ENCODE measurements at regions not wholly inside any gene's neighbourhood (a gene's known extent, or its start where the extent isn't known, plus 50 kb on each side); places are given as distances from the start of the nearest gene placed in this dataset.

DNA sequence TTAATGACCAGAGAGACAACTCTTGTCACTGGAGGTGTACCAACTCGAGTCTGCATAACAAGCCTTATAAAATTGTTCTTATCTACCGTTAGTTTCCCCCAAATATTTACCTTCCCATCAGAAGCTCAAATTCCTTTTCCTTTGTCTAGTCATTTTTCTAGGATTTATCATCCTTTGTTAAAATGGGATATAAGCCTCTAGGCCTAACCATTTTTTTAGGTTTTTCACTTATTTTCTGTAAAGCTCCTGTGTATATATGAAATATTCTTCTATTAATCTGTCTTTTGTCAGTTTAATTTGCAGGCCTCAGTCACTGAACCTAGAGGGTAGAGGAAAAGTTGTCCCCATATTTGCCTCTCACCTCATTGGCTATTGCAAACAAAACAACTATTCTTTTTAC, 99.6 kb upstream of the TNFAIP3 start:
- DNase-seq (no peak), ATAC-seq (no peak)
- Histone ChIP-seq H3K4me3 (no peak overlapping the region), H3K4me1 (no peaks in the 10 kb centered on the region), H3K36me3 (no peaks in the 10 kb centered on the region), H3K9me3 (no peaks in the 10 kb centered on the region), H3K27ac (no peak overlapping the region), H3K27me3 (ENCODE audit: low read depth) (no peaks in the 10 kb centered on the region)
- TF ChIP-seq, protein P1, sequence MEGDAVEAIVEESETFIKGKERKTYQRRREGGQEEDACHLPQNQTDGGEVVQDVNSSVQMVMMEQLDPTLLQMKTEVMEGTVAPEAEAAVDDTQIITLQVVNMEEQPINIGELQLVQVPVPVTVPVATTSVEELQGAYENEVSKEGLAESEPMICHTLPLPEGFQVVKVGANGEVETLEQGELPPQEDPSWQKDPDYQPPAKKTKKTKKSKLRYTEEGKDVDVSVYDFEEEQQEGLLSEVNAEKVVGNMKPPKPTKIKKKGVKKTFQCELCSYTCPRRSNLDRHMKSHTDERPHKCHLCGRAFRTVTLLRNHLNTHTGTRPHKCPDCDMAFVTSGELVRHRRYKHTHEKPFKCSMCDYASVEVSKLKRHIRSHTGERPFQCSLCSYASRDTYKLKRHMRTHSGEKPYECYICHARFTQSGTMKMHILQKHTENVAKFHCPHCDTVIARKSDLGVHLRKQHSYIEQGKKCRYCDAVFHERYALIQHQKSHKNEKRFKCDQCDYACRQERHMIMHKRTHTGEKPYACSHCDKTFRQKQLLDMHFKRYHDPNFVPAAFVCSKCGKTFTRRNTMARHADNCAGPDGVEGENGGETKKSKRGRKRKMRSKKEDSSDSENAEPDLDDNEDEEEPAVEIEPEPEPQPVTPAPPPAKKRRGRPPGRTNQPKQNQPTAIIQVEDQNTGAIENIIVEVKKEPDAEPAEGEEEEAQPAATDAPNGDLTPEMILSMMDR (IDR thresholded peaks at IDR 0.05): no peak
- intact Hi-C loops (cut with DNase I): no loop called here

DNA sequence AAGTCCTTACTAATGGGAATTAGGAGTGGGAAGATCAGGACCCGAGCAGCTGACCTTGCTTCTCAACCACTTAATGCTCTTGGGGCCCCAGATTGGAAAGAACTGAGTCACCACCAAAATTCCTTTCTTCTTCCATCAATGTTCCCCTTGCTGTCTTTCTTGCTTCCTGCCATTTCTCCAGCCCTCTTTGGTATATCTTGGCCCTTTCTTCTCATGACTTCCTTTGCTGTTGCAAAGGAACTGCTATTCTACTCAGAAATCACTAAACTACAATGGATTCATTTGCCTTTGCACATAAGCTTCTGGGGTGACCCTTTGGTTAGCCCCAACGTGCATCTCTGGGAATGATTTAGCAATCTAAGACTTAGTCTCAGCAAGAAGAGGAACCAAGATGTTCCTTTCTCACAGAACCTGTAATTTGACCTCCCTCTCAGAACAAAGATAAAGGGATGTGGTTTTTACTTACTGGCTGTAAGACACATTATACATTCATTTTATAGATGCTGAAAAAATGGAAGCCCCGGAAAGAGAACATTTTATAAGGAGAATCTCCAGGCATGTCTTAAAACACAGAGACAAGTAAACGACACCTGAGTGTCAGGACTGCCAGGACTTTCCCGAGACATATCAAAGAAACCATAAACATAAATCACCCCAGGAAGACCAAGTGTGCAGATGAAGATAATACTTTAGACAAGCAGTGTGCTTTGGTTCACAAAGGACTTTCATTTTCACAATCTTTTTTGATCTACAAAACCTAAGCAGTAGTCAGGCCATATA, 99.0 kb upstream of the TNFAIP3 start:
- H3K36me3 ChIP-seq: no peaks in the 10 kb centered on the region
- no peaks in the 10 kb centered on the region for H3K27me3 ChIP-seq (ENCODE audit: low read depth)
- TF ChIP-seq, protein P1 (IDR thresholded peaks at IDR 0.05): no peak
- DNase-seq (no peak), ATAC-seq (peak; percentile 53 to 72)
- no peaks in the 10 kb centered on the region for H3K4me1 ChIP-seq
- intact Hi-C loops (cut with DNase I): no loop called here
- no peaks in the 10 kb centered on the region for H3K9me3 ChIP-seq
- no peak overlapping the region for H3K4me3 ChIP-seq
- H3K27ac ChIP-seq: no peak overlapping the region

DNA sequence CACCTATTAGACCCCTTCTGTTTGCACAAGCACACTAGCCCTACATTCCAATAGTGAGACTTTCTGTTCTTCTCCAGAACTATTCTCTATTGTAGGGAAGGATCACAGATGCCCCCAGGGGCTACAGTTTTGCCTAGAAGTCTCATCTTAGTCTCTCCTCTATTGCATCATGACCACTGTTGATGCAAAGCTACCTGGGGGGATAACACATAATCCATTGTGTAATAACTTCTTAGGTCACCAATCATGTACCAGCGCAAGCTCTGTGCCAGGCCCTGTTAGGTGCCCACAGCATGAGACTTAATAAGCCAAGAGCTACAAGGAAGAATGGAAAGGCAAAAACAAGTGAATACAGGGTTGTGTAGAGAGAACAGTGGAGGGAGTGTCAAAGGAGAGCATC, 98.1 kb upstream of the TNFAIP3 start:
- no peak for ATAC-seq
- Histone ChIP-seq H3K4me3 (no peak overlapping the region), H3K36me3 (no peaks in the 10 kb centered on the region), H3K27me3 (ENCODE audit: low read depth) (no peaks in the 10 kb centered on the region), H3K4me1 (no peaks in the 10 kb centered on the region), H3K9me3 (no peaks in the 10 kb centered on the region), H3K27ac (no peak overlapping the region)
- no peak for DNase-seq
- intact Hi-C loops (cut with DNase I): no loop called here
- TF ChIP-seq, protein P1 (IDR thresholded peaks at IDR 0.05): no peak

DNA sequence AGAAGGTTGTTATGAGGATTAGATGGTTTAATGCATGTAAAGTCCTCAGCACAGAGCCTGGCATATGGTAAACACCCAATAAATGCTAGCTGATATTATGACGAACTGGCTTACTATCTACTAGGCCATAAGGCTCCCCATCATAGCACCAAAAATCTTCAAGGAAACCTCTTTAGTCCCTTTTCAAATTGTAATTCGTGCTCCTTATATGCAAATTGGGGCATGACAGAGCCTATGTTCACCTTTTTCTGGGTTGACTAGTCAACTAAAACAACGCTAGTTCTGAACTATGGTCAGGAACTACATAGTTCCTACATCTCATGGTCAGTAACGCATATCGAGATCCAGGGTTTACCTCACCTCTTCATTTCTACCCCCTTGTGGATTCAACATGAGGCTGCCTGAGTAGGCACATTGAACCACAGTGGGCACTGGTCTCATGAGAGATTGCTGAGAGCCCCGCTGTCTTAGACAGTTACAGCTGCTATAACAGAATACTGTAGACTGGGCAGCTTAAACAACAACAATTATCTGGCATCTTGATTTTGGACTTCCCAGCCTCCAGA, 97.2 kb upstream of the TNFAIP3 start:
- Histone ChIP-seq H3K27me3 (ENCODE audit: low read depth) (no peaks in the 10 kb centered on the region), H3K27ac (no peak overlapping the region), H3K36me3 (no peaks in the 10 kb centered on the region), H3K9me3 (no peaks in the 10 kb centered on the region), H3K4me1 (no peaks in the 10 kb centered on the region), H3K4me3 (no peak overlapping the region)
- ATAC-seq: no peak
- TF ChIP-seq, protein P1 (IDR thresholded peaks at IDR 0.05): no peak
- intact Hi-C loops (cut with DNase I): no loop called here
- no peak for DNase-seq

DNA sequence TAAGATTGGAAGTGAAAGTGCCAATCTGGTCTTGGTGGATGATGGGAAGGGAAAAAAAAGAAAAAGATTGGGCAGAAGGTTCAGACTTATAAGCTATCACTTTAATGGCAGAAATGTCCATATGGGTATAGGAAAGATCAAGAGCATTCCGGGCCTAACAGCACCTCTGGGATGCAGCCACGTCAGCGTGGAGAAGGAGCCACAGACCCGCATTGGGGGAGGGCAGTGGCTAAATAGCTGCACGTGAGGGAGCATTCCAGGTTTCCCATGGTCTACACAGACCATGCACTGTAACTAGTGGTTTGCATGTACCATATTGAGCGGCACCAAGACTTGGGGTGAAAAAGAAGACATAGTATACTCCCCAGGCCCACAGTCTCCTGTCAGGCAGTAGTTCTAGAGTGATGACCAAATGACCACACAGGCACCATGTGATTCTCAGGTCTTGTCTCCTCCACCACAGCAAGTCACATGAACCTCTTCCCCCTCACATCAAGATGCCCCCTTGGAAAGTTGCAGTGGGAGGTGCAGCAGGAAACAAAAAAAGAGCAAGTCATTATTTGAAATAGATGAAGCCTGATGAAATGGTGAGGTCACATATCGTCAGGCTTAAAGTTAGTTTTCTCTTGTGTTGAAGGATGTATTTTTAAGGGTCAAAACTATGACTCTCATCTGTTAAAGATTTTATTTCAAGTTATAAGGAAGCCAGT, 94.4 kb upstream of the TNFAIP3 start:
- Histone ChIP-seq H3K4me1 (peaks cover 16% of the 10 kb centered on the region), H3K27ac (no peak overlapping the region), H3K27me3 (ENCODE audit: low read depth) (no peaks in the 10 kb centered on the region), H3K36me3 (no peaks in the 10 kb centered on the region), H3K9me3 (no peaks in the 10 kb centered on the region), H3K4me3 (no peak overlapping the region)
- TF ChIP-seq, protein P1 (IDR thresholded peaks at IDR 0.05): no peak
- DNase-seq: no peak
- no peak for ATAC-seq
- intact Hi-C loops (cut with DNase I): no loop called here
